GM18505 (cell line): ENCODE measurements at regions not wholly inside any gene's neighbourhood (a gene's known extent, or its start where the extent isn't known, plus 50 kb on each side); places are given as distances from the start of the nearest gene placed in this dataset.

Experiments used
- ATAC-seq: cut with Tn5 transposase; IDR thresholded peaks from one replicate; pipeline ENCODE4 v1.9.1; 2021; ENCODE audit not compliant: unreplicated experiment
- POLR2A ChIP-seq: IDR thresholded peaks from 4 replicates; pipeline ENCODE4 v1.6.1; 2011; ENCODE audit warnings: borderline replicate concordance; ENCODE audit not compliant: insufficient read depth, insufficient read length; ENCODE audit errors: extremely low read depth

- no peak for TF ChIP-seq POLR2A
- ATAC-seq: no peak
Measured at GRCh38 chr5:60274747-60275146, 381.2 kb upstream of the PDE4D start.

GRCh38 chr5:60271517-60271916 lies 378.0 kb upstream of the PDE4D start:
- no peak for ATAC-seq
- TF ChIP-seq POLR2A: no peak

- ATAC-seq: no peak
- no peak for TF ChIP-seq POLR2A
Measured at GRCh38 chr5:60267907-60268306, 374.4 kb upstream of the PDE4D start.

- no peak for TF ChIP-seq POLR2A
- ATAC-seq: no peak
Measured at GRCh38 chr5:60263346-60263745, 369.8 kb upstream of the PDE4D start.

- no peak for TF ChIP-seq POLR2A
- ATAC-seq: no peak
Measured at GRCh38 chr5:60262576-60263295, 369.2 kb upstream of the PDE4D start.

- ATAC-seq: no peak
- TF ChIP-seq POLR2A: no peak
Measured at GRCh38 chr5:60261732-60262131, 368.2 kb upstream of the PDE4D start.

- ATAC-seq: no peak
- no peak for TF ChIP-seq POLR2A
Measured at GRCh38 chr5:60260658-60261057, 367.1 kb upstream of the PDE4D start.

GRCh38 chr5:60259730-60260129 lies 366.2 kb upstream of the PDE4D start:
- no peak for TF ChIP-seq POLR2A
- ATAC-seq: no peak

GRCh38 chr5:60257596-60258271 lies 364.2 kb upstream of the PDE4D start:
- no peak for TF ChIP-seq POLR2A
- ATAC-seq: no peak

- ATAC-seq: no peak
- TF ChIP-seq POLR2A: no peak
Measured at GRCh38 chr5:60256546-60256945, 363.0 kb upstream of the PDE4D start.

GRCh38 chr5:60248901-60249300 lies 355.4 kb upstream of the PDE4D start:
- no peak for TF ChIP-seq POLR2A
- ATAC-seq: peak; percentile 98

- no peak for TF ChIP-seq POLR2A
- ATAC-seq: no peak
Measured at GRCh38 chr5:60243713-60244112, 350.2 kb upstream of the PDE4D start.

- ATAC-seq: no peak
- no peak for TF ChIP-seq POLR2A
Measured at GRCh38 chr5:60232036-60232795, 338.7 kb upstream of the PDE4D start.

- ATAC-seq: no peak
- no peak for TF ChIP-seq POLR2A
Measured at GRCh38 chr5:60230456-60230855, 336.9 kb upstream of the PDE4D start.
